GM12878 (cell line): ENCODE measurements at regions not wholly inside any gene's neighbourhood (a gene's known extent, or its start where the extent isn't known, plus 50 kb on each side); places are given as distances from the start of the nearest gene placed in this dataset.

Experiments
- ATAC-seq: fragments of 200-7000 bp; cut with Tn5 transposase; 3 replicates; pipeline ENCODE4 v1.9.1; 2020; ENCODE audit warnings: mild to moderate bottlenecking, moderate library complexity
- BruUV-seq: library from RNA; stranded (reverse); fragments of 400-500 nt; replicated peaks from 2 replicates; lab custom pipeline; 2021; lab: Mats Ljungman, UMichigan
- CTCF ChIA-PET: fragments of 300-600 bp; sonication (Branson Sonifier 250); formaldehyde crosslinking; extraction: SDS; loops from one replicate; lab custom pipeline; 2021; ENCODE audit warnings: inconsistent platforms; lab: Yijun Ruan, JAX
- POLR2A ChIA-PET: fragments of 350-600 bp; formaldehyde crosslinking; extraction: SDS; loops from one replicate; lab custom pipeline; 2021; ENCODE audit warnings: inconsistent platforms; lab: Charles Lee
- RAD21 ChIA-PET: fragments of 300-600 bp; sonication (Branson Sonifier 250); formaldehyde crosslinking; loops from one replicate; lab custom pipeline; 2023; ENCODE audit warnings: antibody characterized with exemption; ENCODE audit not compliant: unreplicated experiment; lab: Charles Lee
- SMC1A ChIA-PET: fragments of 300-600 bp; sonication (Branson Sonifier 250); formaldehyde crosslinking; loops from one replicate; lab custom pipeline; 2023; ENCODE audit not compliant: unreplicated experiment, uncharacterized antibody; lab: Charles Lee
- DNase-seq: peaks from one replicate; pipeline ENCODE4 v3.0.0-alpha.2; 2011; ENCODE audit warnings: low read depth, low spot score
- FAIRE-seq: peaks from 3 replicates; lab custom pipeline; 2011; peaks lifted over from hg19 to GRCh38; lab: Jason Lieb, UNC
- H2AFZ ChIP-seq: 2 replicates; pipeline ENCODE4 v1.6.0; 2011; ENCODE audit warnings: low read depth, low read length, control low read depth; ENCODE audit not compliant: control insufficient read depth
- H3K27ac ChIP-seq: 2 replicates; pipeline ENCODE4 v1.5.1; 2011; ENCODE audit warnings: control low read depth; ENCODE audit not compliant: control insufficient read depth, insufficient read depth
- H3K27me3 ChIP-seq, 2 experiments: replicated peaks in 1 of 2; 2 replicates each; pipeline versions ENCODE4 v1.6.0 to v1.6.1; 2011; ENCODE audit warnings: low read length in 1 of 2; ENCODE audit not compliant: control insufficient read depth in 2 of 2, insufficient read depth in 2 of 2
- H3K36me3 ChIP-seq, 2 experiments: 2 replicates each; pipeline ENCODE4 v1.5.1; 2011; ENCODE audit warnings: low read length in 1 of 2; ENCODE audit not compliant: control insufficient read depth in 2 of 2, insufficient read depth in 2 of 2
- H3K4me1 ChIP-seq: 2 replicates; pipeline ENCODE4 v1.6.1; 2011; ENCODE audit warnings: mild to moderate bottlenecking, low read length, moderate library complexity, mixed read lengths; ENCODE audit not compliant: control insufficient read depth, insufficient read depth
- H3K4me2 ChIP-seq: 2 replicates; pipeline ENCODE4 v1.6.0; 2011; ENCODE audit warnings: control low read depth; ENCODE audit not compliant: control insufficient read depth, insufficient read depth
- H3K4me3 ChIP-seq: fragments of 200-600 bp; sonication (generic); 2 replicates; pipeline ENCODE4 v1.5.1; 2016
- H3K79me2 ChIP-seq: 2 replicates; pipeline ENCODE4 v1.6.0; 2011; ENCODE audit warnings: low read length; ENCODE audit not compliant: control insufficient read depth, insufficient read depth
- H3K9ac ChIP-seq: 2 replicates; pipeline ENCODE4 v1.8.0; 2011; ENCODE audit warnings: low read length, control low read depth, mixed read lengths; ENCODE audit not compliant: control insufficient read depth, insufficient read depth
- H3K9me3 ChIP-seq: replicated peaks from 3 replicates; pipeline ENCODE4 v1.5.1; 2011; ENCODE audit warnings: mild to moderate bottlenecking, low read length; ENCODE audit not compliant: control insufficient read depth, insufficient read depth
- H4K20me1 ChIP-seq: 2 replicates; pipeline ENCODE4 v1.6.0; 2011; ENCODE audit not compliant: control insufficient read depth, insufficient read depth
- ATF2 ChIP-seq: IDR thresholded peaks from 2 replicates; pipeline ENCODE4 v1.6.1; 2012; ENCODE audit warnings: low read length, inconsistent platforms
- CEBPZ ChIP-seq: fragments of 150-350 bp; IDR thresholded peaks from 2 replicates; pipeline ENCODE4 v1.6.1; 2016; ENCODE audit warnings: low read depth, low read length
- HDGF ChIP-seq: fragments of 450-650 bp; IDR thresholded peaks from 2 replicates; pipeline ENCODE4 v1.6.1; 2016; ENCODE audit warnings: antibody characterized with exemption
- MTA3 ChIP-seq: IDR thresholded peaks from 2 replicates; pipeline ENCODE4 v1.6.1; 2012; ENCODE audit warnings: low read length, inconsistent platforms, borderline replicate concordance
- PBX3 ChIP-seq: IDR thresholded peaks from 2 replicates; pipeline ENCODE4 v1.6.1; 2011; ENCODE audit warnings: mild to moderate bottlenecking, low read depth, low read length, moderate library complexity; ENCODE audit not compliant: insufficient replicate concordance
- POLR2A ChIP-seq: IDR thresholded peaks from 2 replicates; pipeline ENCODE4 v1.6.1; 2011; ENCODE audit warnings: low read depth, mild to moderate bottlenecking, low read length
- POLR2AphosphoS5 ChIP-seq: IDR thresholded peaks from 2 replicates; pipeline ENCODE4 v1.6.1; 2011; ENCODE audit warnings: mild to moderate bottlenecking, low read length, inconsistent platforms
- USF1 ChIP-seq: IDR thresholded peaks from 2 replicates; pipeline ENCODE4 v1.6.1; 2011; ENCODE audit warnings: borderline replicate concordance, low read depth, mild to moderate bottlenecking, moderate library complexity, mixed read lengths, low read length; ENCODE audit not compliant: insufficient read depth; ENCODE audit errors: extremely low read length
- ZBTB4 ChIP-seq: fragments of 450-650 bp; formaldehyde crosslinking; IDR thresholded peaks from 2 replicates; pipeline ENCODE4 v1.4.0; 2022; ENCODE audit warnings: mild to moderate bottlenecking, moderate library complexity
- ZNF24 ChIP-seq: fragments of 450-650 bp; IDR thresholded peaks from 2 replicates; pipeline ENCODE4 v1.6.1; 2017; ENCODE audit warnings: antibody characterized with exemption, mild to moderate bottlenecking
- WGBS: methylation state at CpG from one replicate; pipeline ENCODE4 v1.1.6; 2016; ENCODE audit warnings: low lambda C conversion rate; ENCODE audit not compliant: insufficient replicate concordance, insufficient coverage; ENCODE audit errors: missing lambda C conversion rate; 5-methylcytosine and 5-hydroxymethylcytosine counted together
- in situ Hi-C: fragments of 300-500 bp; cut with MboI; formaldehyde crosslinking; loops from 9 replicates; pipeline ENCODE4 v1.14.3; 2018; ENCODE audit warnings: mixed read lengths
- intact Hi-C: fragments of 100-400 bp; cut with micrococcal nuclease; formaldehyde crosslinking; loops from one replicate; pipeline ENCODE4 v1.14.2; 2022; ENCODE audit not compliant: unreplicated experiment

- Histone ChIP-seq H3K36me3 (no peaks in the 10 kb centered on the region), H3K9ac (no peak overlapping the region), H3K27ac (no peak overlapping the region), H4K20me1 (no peaks in the 10 kb centered on the region), H3K27me3 (peaks cover 0 to 3% of the 10 kb centered on the region in 2 experiments; a peak in 1 of 4 replicates), H3K4me2 (no peak overlapping the region), H3K4me3 (no peak overlapping the region), H2AFZ (no peak overlapping the region), H3K9me3 (no peaks in the 10 kb centered on the region), H3K4me1 (no peaks in the 10 kb centered on the region), H3K79me2 (no peaks in the 10 kb centered on the region)
- RAD21 ChIA-PET = no interaction called here
- SMC1A ChIA-PET = no interaction called here
- CTCF ChIA-PET = interaction anchor here (0.7 to 1.9 kb wide), 5 partner anchors 9 to 81 kb away, joined by 3 to 8 read pairs (median 4); no protein-coding TSS in a partner anchor
- POLR2A ChIA-PET = no interaction called here
- FAIRE-seq (no peak), ATAC-seq (no peak), DNase-seq (no peak)
- no TSS peak for BruUV-seq
- intact Hi-C loops (no loop called here), in situ Hi-C loops (no loop called here)
- 25% methylated on average over 5 of the region's 5 CpGs for WGBS
- TF ChIP-seq CEBPZ = no peak
- no peak for TF ChIP-seq POLR2AphosphoS5
- TF ChIP-seq ATF2 = no peak
- TF ChIP-seq POLR2A = no peak
- TF ChIP-seq MTA3 = no peak
- no peak for TF ChIP-seq USF1
- no peak for TF ChIP-seq HDGF
- no peak for TF ChIP-seq ZNF24
- no peak for TF ChIP-seq PBX3
- TF ChIP-seq ZBTB4 (CRISPR knock-in tag) = no peak
Measured at GRCh38 chr7:142615508-142615907, 133.8 kb upstream of the PRSS1 start.
